ENCODE measurements at regions not wholly inside any gene's neighbourhood (a gene's known extent, or its start where the extent isn't known, plus 50 kb on each side); places are given as distances from the start of the nearest gene placed in this dataset.

DNA sequence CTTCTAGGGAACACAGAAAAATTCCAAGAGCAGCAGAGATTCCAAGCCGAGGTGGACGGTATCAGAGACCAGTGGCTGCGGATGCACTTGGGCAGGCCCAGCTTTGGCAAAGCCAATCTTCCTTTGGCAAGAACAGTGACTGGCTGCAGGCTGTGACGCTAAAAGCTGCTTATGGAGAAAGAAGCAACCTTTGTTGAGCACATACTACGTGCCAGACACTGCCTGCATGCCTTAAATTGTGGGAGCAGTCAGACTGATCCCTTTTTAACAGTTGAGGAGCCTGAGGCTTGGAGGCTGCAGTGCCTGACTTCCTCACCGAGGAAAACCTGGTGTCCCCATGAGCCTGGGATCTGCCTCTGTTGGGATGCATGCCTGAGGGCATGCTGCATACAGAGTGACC, 69.0 kb upstream of the AMZ2 start:
- H3K4me1 Mint-ChIP-seq, result peaks cover 7% of the 10 kb centered on the region
- no peak for DNase-seq
- H3K9me3 Mint-ChIP-seq, result no peaks in the 10 kb centered on the region

DNA sequence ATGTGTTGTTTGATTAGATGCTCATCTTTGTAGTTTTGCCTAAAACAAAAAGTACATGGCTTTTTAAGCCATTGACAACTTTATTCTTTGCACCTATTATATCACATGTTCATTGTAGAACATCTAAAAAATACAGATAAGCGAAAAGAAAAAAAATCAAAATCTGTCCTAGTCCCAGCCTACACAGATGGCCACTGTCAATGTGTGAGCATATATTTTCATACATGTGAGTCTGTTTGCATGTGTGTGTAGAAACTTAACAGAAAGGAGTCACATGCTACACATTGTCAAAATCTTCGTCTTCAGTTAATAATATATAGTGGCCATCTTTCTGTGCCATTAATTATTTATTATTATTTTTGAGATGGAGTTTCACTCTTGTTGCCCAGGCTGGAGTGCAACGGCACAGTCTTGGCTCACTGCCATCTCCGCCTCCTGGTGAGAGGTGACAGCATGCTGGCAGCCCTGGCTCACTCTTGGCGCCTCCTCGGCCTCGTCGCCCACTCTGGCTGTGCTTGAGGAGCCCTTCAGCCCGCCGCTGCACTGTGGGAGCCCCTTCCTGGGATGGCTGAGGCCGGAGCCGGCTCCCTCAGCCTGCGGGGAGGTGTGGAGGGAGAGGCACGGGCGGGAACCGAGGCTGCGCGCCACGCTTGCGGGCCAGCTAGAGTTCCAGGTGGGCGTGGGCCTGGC, 68.5 kb upstream of the AMZ2 start:
- Mint-ChIP-seq H3K4me1 (peaks cover 7% of the 10 kb centered on the region), H3K4me3 (no peak overlapping the region), H3K27ac (no peak overlapping the region), H3K27me3 (ENCODE audit: low read depth, poor library complexity) (peaks cover 13% of the 10 kb centered on the region), H3K36me3 (ENCODE audit: low read depth) (no peaks in the 10 kb centered on the region), H3K9me3 (no peaks in the 10 kb centered on the region)
- TF ChIP-seq, protein P1, sequence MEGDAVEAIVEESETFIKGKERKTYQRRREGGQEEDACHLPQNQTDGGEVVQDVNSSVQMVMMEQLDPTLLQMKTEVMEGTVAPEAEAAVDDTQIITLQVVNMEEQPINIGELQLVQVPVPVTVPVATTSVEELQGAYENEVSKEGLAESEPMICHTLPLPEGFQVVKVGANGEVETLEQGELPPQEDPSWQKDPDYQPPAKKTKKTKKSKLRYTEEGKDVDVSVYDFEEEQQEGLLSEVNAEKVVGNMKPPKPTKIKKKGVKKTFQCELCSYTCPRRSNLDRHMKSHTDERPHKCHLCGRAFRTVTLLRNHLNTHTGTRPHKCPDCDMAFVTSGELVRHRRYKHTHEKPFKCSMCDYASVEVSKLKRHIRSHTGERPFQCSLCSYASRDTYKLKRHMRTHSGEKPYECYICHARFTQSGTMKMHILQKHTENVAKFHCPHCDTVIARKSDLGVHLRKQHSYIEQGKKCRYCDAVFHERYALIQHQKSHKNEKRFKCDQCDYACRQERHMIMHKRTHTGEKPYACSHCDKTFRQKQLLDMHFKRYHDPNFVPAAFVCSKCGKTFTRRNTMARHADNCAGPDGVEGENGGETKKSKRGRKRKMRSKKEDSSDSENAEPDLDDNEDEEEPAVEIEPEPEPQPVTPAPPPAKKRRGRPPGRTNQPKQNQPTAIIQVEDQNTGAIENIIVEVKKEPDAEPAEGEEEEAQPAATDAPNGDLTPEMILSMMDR (IDR thresholded peaks at IDR 0.05), result no peak
- no peak for DNase-seq

More for the DNA sequence above, 69.0 kb upstream of the AMZ2 start:
- Mint-ChIP-seq H3K36me3 (ENCODE audit: low read depth) (no peaks in the 10 kb centered on the region), H3K4me3 (no peak overlapping the region), H3K27ac (no peak overlapping the region), H3K27me3 (ENCODE audit: low read depth, poor library complexity) (peaks cover 14% of the 10 kb centered on the region)
- TF ChIP-seq, protein P1 (IDR thresholded peaks at IDR 0.05), result no peak

GRCh38 chr17:68179926-68180285, 67.9 kb upstream of the AMZ2 start:
- no peak for DNase-seq
- TF ChIP-seq, protein P1 (IDR thresholded peaks at IDR 0.05), result no peak
- H3K36me3 Mint-ChIP-seq (ENCODE audit: low read depth), result no peaks in the 10 kb centered on the region
- H3K4me3 Mint-ChIP-seq, result no peak overlapping the region
- no peak overlapping the region for H3K27ac Mint-ChIP-seq
- no peaks in the 10 kb centered on the region for H3K9me3 Mint-ChIP-seq
- peaks cover 7% of the 10 kb centered on the region for H3K4me1 Mint-ChIP-seq
- H3K27me3 Mint-ChIP-seq (ENCODE audit: low read depth, poor library complexity), result peaks cover 13% of the 10 kb centered on the region

- TF ChIP-seq, protein P1 (IDR thresholded peaks at IDR 0.05), result no peak
- no peak overlapping the region for H3K27ac Mint-ChIP-seq
Measured at GRCh38 chr17:68182011-68182306, 65.9 kb upstream of the AMZ2 start.

DNA sequence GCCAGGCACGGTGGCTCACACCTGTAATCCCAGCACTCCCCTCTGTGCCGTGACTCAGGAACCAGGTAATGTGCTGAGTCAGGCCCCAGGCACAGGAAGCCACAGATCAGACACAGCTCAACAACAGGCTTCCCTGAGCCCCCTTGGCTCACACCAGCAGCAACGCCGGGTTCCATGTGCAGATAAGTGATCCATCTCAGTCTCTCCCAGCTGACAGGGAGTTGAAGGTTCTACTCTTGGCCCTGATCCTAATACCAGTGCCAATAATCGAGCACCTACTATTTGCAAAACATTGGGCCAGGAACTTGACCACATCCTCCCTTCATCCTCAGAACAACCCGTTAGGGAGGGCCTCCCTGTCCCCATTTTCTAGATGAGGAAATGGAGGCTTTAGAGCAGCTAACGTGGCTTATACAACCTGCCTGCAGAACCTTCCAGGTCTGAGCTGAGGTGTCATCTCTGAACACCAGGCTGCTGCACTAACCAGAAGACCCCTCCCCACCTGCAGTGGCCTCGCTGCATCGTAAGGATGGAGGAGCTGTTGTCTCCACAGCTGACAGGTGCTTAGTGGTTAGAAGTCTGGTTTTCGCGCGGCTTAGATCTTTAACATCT, 64.8 kb upstream of the AMZ2 start:
- no peaks in the 10 kb centered on the region for H3K9me3 Mint-ChIP-seq
- H3K36me3 Mint-ChIP-seq (ENCODE audit: low read depth), result no peaks in the 10 kb centered on the region
- TF ChIP-seq, protein P1 (IDR thresholded peaks at IDR 0.05), result no peak
- H3K27ac Mint-ChIP-seq, result no peak overlapping the region
- no peak for DNase-seq
- no peak overlapping the region for H3K4me3 Mint-ChIP-seq
- H3K4me1 Mint-ChIP-seq, result no peaks in the 10 kb centered on the region
- H3K27me3 Mint-ChIP-seq (ENCODE audit: low read depth, poor library complexity), result peaks cover 25% of the 10 kb centered on the region

More at GRCh38 chr17:68182011-68182306, 65.9 kb upstream of the AMZ2 start:
- no peak for DNase-seq
- Mint-ChIP-seq H3K36me3 (ENCODE audit: low read depth) (no peaks in the 10 kb centered on the region), H3K9me3 (no peaks in the 10 kb centered on the region), H3K4me1 (peaks cover under 1% of the 10 kb centered on the region), H3K27me3 (ENCODE audit: low read depth, poor library complexity) (peaks cover 21% of the 10 kb centered on the region), H3K4me3 (no peak overlapping the region)

- TF ChIP-seq, protein P1 (IDR thresholded peaks at IDR 0.05), result no peak
- Mint-ChIP-seq H3K27me3 (ENCODE audit: low read depth, poor library complexity) (peaks cover 28% of the 10 kb centered on the region), H3K27ac (no peak overlapping the region), H3K36me3 (ENCODE audit: low read depth) (no peaks in the 10 kb centered on the region), H3K4me3 (no peak overlapping the region), H3K4me1 (no peaks in the 10 kb centered on the region), H3K9me3 (no peaks in the 10 kb centered on the region)
- no peak for DNase-seq
Measured at GRCh38 chr17:68184141-68184571, 63.7 kb upstream of the AMZ2 start.
